ENCODE measurements at regions not wholly inside any gene's neighbourhood (a gene's known extent, or its start where the extent isn't known, plus 50 kb on each side); places are given as distances from the start of the nearest gene placed in this dataset.

GRCh38 chr16:76724181-76724580, 447.0 kb downstream of the CNTNAP4 start (continued):
- TF ChIP-seq TCF7 (CRISPR knock-in tag; IDR thresholded peaks at IDR 0.05; ENCODE audit: low read depth): no peak

- Mint-ChIP-seq H3K9me3 (peaks cover 43% of the 10 kb centered on the region), H3K4me3 (no peak overlapping the region), H3K27me3 (ENCODE audit: low read depth) (no peaks in the 10 kb centered on the region), H3K4me1 (no peaks in the 10 kb centered on the region), H3K27ac (no peak overlapping the region), H3K36me3 (peaks cover 18% of the 10 kb centered on the region)
- DNase-seq (ENCODE audit: low spot score) (no peak), ATAC-seq (no peak)
- ChIA-PET POLR2A (no interaction called here), CTCF (no interaction called here)
- TF ChIP-seq ZNF532 (CRISPR knock-in tag; IDR thresholded peaks at IDR 0.05; ENCODE audit: borderline replicate concordance): no peak
- TF ChIP-seq TEAD4 (CRISPR knock-in tag; IDR thresholded peaks at IDR 0.05): no peak
- no peak for TF ChIP-seq ZNF263 (CRISPR knock-in tag; IDR thresholded peaks at IDR 0.05; ENCODE audit: low read depth)
- no peak for TF ChIP-seq STAT6 (CRISPR knock-in tag; conservative IDR thresholded peaks at IDR 0.05; ENCODE audit: low read depth)
- TF ChIP-seq CTCF (IDR thresholded peaks at IDR 0.05): no peak
- TF ChIP-seq ARID4B (CRISPR knock-in tag; IDR thresholded peaks at IDR 0.05; ENCODE audit: borderline replicate concordance): no peak
- TF ChIP-seq OVOL2 (CRISPR knock-in tag; IDR thresholded peaks at IDR 0.05; ENCODE audit: borderline replicate concordance): no peak
- TF ChIP-seq NFATC4 (CRISPR knock-in tag; IDR thresholded peaks at IDR 0.05): no peak
- TF ChIP-seq ZNF416 (CRISPR knock-in tag; IDR thresholded peaks at IDR 0.05): no peak
- TF ChIP-seq ZBTB43 (CRISPR knock-in tag; IDR thresholded peaks at IDR 0.05): no peak
Measured at GRCh38 chr16:76729525-76729924, 452.3 kb downstream of the CNTNAP4 start.

All from WTC11 (cell line).